ENCODE measurements at regions not wholly inside any gene's neighbourhood (a gene's known extent, or its start where the extent isn't known, plus 50 kb on each side); places are given as distances from the start of the nearest gene placed in this dataset.

GRCh38 chr19:56946159-56946558 lies 105.6 kb upstream of the PEG3 start:
- DNase-seq (ENCODE audit: low spot score) = no peak

- DNase-seq (ENCODE audit: low spot score) = no peak
Observed at GRCh38 chr19:56947206-56947605, 106.7 kb upstream of the PEG3 start.

GRCh38 chr19:56949626-56950025 lies 109.1 kb upstream of the PEG3 start:
- DNase-seq (ENCODE audit: low spot score) = no peak

GRCh38 chr19:56951672-56952071 lies 111.1 kb upstream of the PEG3 start:
- DNase-seq (ENCODE audit: low spot score) = no peak

- DNase-seq (ENCODE audit: low spot score) = no peak
Observed at GRCh38 chr19:56953470-56953869, 112.9 kb upstream of the PEG3 start.

- no peak for DNase-seq (ENCODE audit: low spot score)
Observed at GRCh38 chr19:56955637-56956216, 115.2 kb upstream of the PEG3 start.

GRCh38 chr19:56956503-56957226 lies 116.1 kb upstream of the PEG3 start:
- DNase-seq (ENCODE audit: low spot score) = no peak

- DNase-seq (ENCODE audit: low spot score) = no peak
Observed at GRCh38 chr19:56959205-56959604, 118.7 kb upstream of the PEG3 start.

- no peak for DNase-seq (ENCODE audit: low spot score)
Observed at GRCh38 chr19:56960959-56961543, 120.5 kb upstream of the PEG3 start.

- DNase-seq (ENCODE audit: low spot score) = no peak
Observed at GRCh38 chr19:56964410-56964920, 123.9 kb upstream of the PEG3 start.

GRCh38 chr19:56966225-56966696 lies 125.7 kb upstream of the PEG3 start:
- no peak for DNase-seq (ENCODE audit: low spot score)

- DNase-seq (ENCODE audit: low spot score) = no peak
Observed at GRCh38 chr19:56966697-56967299, 126.3 kb upstream of the PEG3 start.

GRCh38 chr19:56969156-56969555 lies 128.6 kb upstream of the PEG3 start:
- no peak for DNase-seq (ENCODE audit: low spot score)

GRCh38 chr19:56969759-56970178 lies 129.2 kb upstream of the PEG3 start:
- no peak for DNase-seq (ENCODE audit: low spot score)

GRCh38 chr19:56971230-56971629 lies 130.7 kb upstream of the PEG3 start:
- no peak for DNase-seq (ENCODE audit: low spot score)

- DNase-seq (ENCODE audit: low spot score) = no peak
Observed at GRCh38 chr19:56972291-56972841, 131.8 kb upstream of the PEG3 start.

- no peak for DNase-seq (ENCODE audit: low spot score)
Observed at GRCh38 chr19:56973713-56974555, 133.4 kb upstream of the PEG3 start.

GRCh38 chr19:56974556-56975207 lies 134.2 kb upstream of the PEG3 start:
- DNase-seq (ENCODE audit: low spot score) = no peak

GRCh38 chr19:56976300-56976699 lies 135.8 kb upstream of the PEG3 start:
- no peak for DNase-seq (ENCODE audit: low spot score)

- DNase-seq (ENCODE audit: low spot score) = no peak
Observed at GRCh38 chr19:56976995-56977906, 136.7 kb upstream of the PEG3 start.
